B cell (primary cell): ENCODE measurements at regions not wholly inside any gene's neighbourhood (a gene's known extent, or its start where the extent isn't known, plus 50 kb on each side); places are given as distances from the start of the nearest gene placed in this dataset.

Experiments
- ATAC-seq: fragments of 200-7000 bp; cut with Tn5 transposase; one replicate; pipeline ENCODE4 v1.10.0; 2021; ENCODE audit warnings: low read depth, mild to moderate bottlenecking, moderate number of reproducible peaks, moderate library complexity
- CTCF ChIA-PET: fragments of 350-600 bp; sonication (Branson Sonifier 250); formaldehyde crosslinking; loops from one replicate; lab custom pipeline; 2021; ENCODE audit warnings: antibody characterized with exemption, inconsistent platforms; lab: Charles Lee
- POLR2A ChIA-PET: fragments of 350-600 bp; sonication (Branson Sonifier 250); formaldehyde crosslinking; loops from one replicate; lab custom pipeline; 2021; ENCODE audit warnings: antibody characterized with exemption; lab: Charles Lee
- DNase-seq: peaks from one replicate; pipeline ENCODE4 v3.0.0; 2013
- H2AFZ ChIP-seq: 2 replicates; pipeline ENCODE4 v1.6.1; 2012; ENCODE audit warnings: mild to moderate bottlenecking, low read depth, low read length; ENCODE audit not compliant: insufficient read depth, poor library complexity, severe bottlenecking
- H3K27ac ChIP-seq, 2 donors: 1 replicate in 1 of 2; 2 replicates in 1 of 2; pipeline ENCODE4 v1.5.1; 2012 to 2013; ENCODE audit warnings: low read length in 2 of 2, mild to moderate bottlenecking in 2 of 2, moderate library complexity in 1 of 2
- H3K27me3 ChIP-seq, 4 experiments: fragments of 200-600 bp in 1 of 4; sonication (generic) in 1 of 4; replicated peaks in 1 of 4; 1 replicate in 2 of 4; 2 replicates in 2 of 4; pipeline versions ENCODE4 v1.6.1 to v1.7.0; 2013 to 2016; ENCODE audit warnings: low read length in 3 of 4, mild to moderate bottlenecking in 2 of 4, mixed read lengths in 1 of 4, moderate library complexity in 1 of 4; ENCODE audit not compliant: insufficient read depth in 4 of 4, control insufficient read depth in 3 of 4; ENCODE audit errors: control extremely low read depth in 1 of 4
- H3K36me3 ChIP-seq, 2 experiments: replicated peaks in 1 of 2; 1 replicate in 1 of 2; 2 replicates in 1 of 2; pipeline versions ENCODE4 v1.6.1 to v1.7.1; 2013; ENCODE audit warnings: low read length in 1 of 2; ENCODE audit not compliant: insufficient read depth in 2 of 2, control insufficient read depth in 1 of 2; ENCODE audit errors: control extremely low read depth in 1 of 2, extremely low read depth in 1 of 2
- H3K4me1 ChIP-seq, 2 donors: fragments of 200-600 bp in 1 of 2; sonication (generic) in 1 of 2; 1 replicate in 1 of 2; 2 replicates in 1 of 2; pipeline versions ENCODE4 v1.5.1 to v1.6.1; 2013 to 2017; ENCODE audit warnings: low read length in 2 of 2; ENCODE audit not compliant: control insufficient read depth in 2 of 2, insufficient read depth in 2 of 2
- H3K4me2 ChIP-seq: replicated peaks from 2 replicates; pipeline ENCODE3; 2012; ENCODE audit warnings: mild to moderate bottlenecking, low read depth, low read length; ENCODE audit not compliant: poor library complexity, severe bottlenecking
- H3K4me3 ChIP-seq, 5 experiments: fragments of 200-600 bp in 1 of 5; sonication (generic) in 1 of 5; 1 replicate in 3 of 5; 2 replicates in 2 of 5; pipeline versions ENCODE4 v1.5.1 to v1.7.0; 2011 to 2016; ENCODE audit warnings: low read length in 4 of 5, mild to moderate bottlenecking in 4 of 5, low read depth in 2 of 5, control low read depth in 1 of 5, moderate library complexity in 1 of 5; ENCODE audit not compliant: insufficient read depth in 1 of 5; ENCODE audit errors: control extremely low read depth in 1 of 5, extremely low read depth in 1 of 5
- H3K79me2 ChIP-seq: fragments of 200-600 bp; sonication (generic); one replicate; pipeline ENCODE4 v1.6.0; 2016; ENCODE audit warnings: low read length; ENCODE audit not compliant: control insufficient read depth, insufficient read depth
- H3K9ac ChIP-seq: fragments of 200-600 bp; sonication (generic); 2 replicates; pipeline ENCODE4 v1.6.1; 2017; ENCODE audit warnings: mild to moderate bottlenecking, low read length, moderate library complexity
- H3K9me3 ChIP-seq, 3 donors: one replicate each; pipeline versions ENCODE4 v1.6.1 to v1.7.1; 2013; ENCODE audit warnings: low read length in 2 of 3; ENCODE audit not compliant: control insufficient read depth in 2 of 3, insufficient read depth in 1 of 3; ENCODE audit errors: control extremely low read depth in 1 of 3
- H4K20me1 ChIP-seq: 2 replicates; pipeline ENCODE4 v1.6.0; 2012; ENCODE audit warnings: mild to moderate bottlenecking, low read length; ENCODE audit not compliant: insufficient read depth, control insufficient read depth, poor library complexity, severe bottlenecking
- H3K27ac Mint-ChIP-seq: one replicate; pipeline ENCODE4 v1.8.0; 2021; ENCODE audit warnings: mixed read lengths
- H3K27me3 Mint-ChIP-seq: one replicate; pipeline ENCODE4 v1.8.0; 2021; ENCODE audit warnings: mixed read lengths
- H3K4me1 Mint-ChIP-seq: one replicate; pipeline ENCODE4 v1.8.0; 2021; ENCODE audit warnings: mixed read lengths
- H3K4me3 Mint-ChIP-seq: one replicate; pipeline ENCODE4 v1.8.0; 2021; ENCODE audit warnings: mixed read lengths
- H3K9me3 Mint-ChIP-seq: one replicate; pipeline ENCODE4 v1.8.0; 2022; ENCODE audit warnings: mixed read lengths; ENCODE audit not compliant: insufficient read depth
- EZH2 ChIP-seq: IDR thresholded peaks from 2 replicates; pipeline ENCODE4 v1.6.1; 2012; ENCODE audit warnings: borderline replicate concordance, low read depth, mild to moderate bottlenecking, moderate library complexity, low read length; ENCODE audit not compliant: insufficient read depth, poor library complexity, severe bottlenecking
- WGBS: methylation state at CpG from one replicate; pipeline ENCODE4 v1.1.5; 2013; ENCODE audit warnings: missing lambda C conversion rate; ENCODE audit not compliant: insufficient coverage; 5-methylcytosine and 5-hydroxymethylcytosine counted together
- intact Hi-C: fragments of 100-400 bp; cut with micrococcal nuclease; formaldehyde crosslinking; loops from one replicate; pipeline ENCODE4 v1.10.0; 2022
- TF ChIP-seq, protein P1 (sequence below): fragments of 200-600 bp; IDR thresholded peaks from one replicate; pipeline ENCODE4 v1.8.0; 2022; ENCODE audit warnings: antibody characterized with exemption, mild to moderate bottlenecking

DNA sequence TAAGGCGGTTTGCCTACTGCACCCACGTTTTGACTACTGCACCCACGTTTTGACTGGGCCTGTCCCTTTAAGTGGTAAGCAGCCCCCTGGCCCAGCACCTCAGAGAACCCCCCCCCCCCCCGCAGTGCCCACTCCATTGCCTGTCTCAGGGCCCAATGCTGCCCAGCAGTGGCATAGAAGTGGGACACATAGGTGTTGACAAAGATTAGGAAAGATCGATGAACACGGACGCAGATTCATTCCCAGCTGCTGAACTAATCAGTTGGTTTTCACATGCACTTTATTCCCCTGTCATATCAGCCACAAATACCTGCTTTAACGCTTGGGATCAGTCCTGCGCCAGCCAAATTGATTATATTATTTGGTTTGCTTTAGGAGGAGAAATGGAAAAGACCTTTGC lies 268.8 kb upstream of the SKOR2 start:
- Histone ChIP-seq H3K36me3 (no peaks in the 10 kb centered on the region), H3K79me2 (no peaks in the 10 kb centered on the region), H3K27me3 (peaks cover 0 to under 1% (median 0%) of the 10 kb centered on the region in 4 experiments), H3K9ac (no peak overlapping the region), H3K9me3 (no peaks in the 10 kb centered on the region), H3K4me1 (no peaks in the 10 kb centered on the region), H4K20me1 (no peaks in the 10 kb centered on the region), H2AFZ (no peak overlapping the region), H3K27ac (no peak overlapping the region), H3K4me3 (no peak overlapping the region), H3K4me2 (no peak overlapping the region)
- ATAC-seq, result no peak
- Mint-ChIP-seq H3K9me3 (no peaks in the 10 kb centered on the region), H3K4me1 (no peaks in the 10 kb centered on the region), H3K4me3 (no peak overlapping the region), H3K27me3 (peaks cover 16% of the 10 kb centered on the region), H3K27ac (no peak overlapping the region)
- 54% methylated on average over 3 of the region's 9 CpGs for WGBS
- CTCF ChIA-PET, result no interaction called here
- POLR2A ChIA-PET, result no interaction called here
- DNase-seq, result no peak
- TF ChIP-seq, protein P1, sequence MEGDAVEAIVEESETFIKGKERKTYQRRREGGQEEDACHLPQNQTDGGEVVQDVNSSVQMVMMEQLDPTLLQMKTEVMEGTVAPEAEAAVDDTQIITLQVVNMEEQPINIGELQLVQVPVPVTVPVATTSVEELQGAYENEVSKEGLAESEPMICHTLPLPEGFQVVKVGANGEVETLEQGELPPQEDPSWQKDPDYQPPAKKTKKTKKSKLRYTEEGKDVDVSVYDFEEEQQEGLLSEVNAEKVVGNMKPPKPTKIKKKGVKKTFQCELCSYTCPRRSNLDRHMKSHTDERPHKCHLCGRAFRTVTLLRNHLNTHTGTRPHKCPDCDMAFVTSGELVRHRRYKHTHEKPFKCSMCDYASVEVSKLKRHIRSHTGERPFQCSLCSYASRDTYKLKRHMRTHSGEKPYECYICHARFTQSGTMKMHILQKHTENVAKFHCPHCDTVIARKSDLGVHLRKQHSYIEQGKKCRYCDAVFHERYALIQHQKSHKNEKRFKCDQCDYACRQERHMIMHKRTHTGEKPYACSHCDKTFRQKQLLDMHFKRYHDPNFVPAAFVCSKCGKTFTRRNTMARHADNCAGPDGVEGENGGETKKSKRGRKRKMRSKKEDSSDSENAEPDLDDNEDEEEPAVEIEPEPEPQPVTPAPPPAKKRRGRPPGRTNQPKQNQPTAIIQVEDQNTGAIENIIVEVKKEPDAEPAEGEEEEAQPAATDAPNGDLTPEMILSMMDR, result no peak
- TF ChIP-seq EZH2, result no peak
- intact Hi-C loops, result no loop called here

DNA sequence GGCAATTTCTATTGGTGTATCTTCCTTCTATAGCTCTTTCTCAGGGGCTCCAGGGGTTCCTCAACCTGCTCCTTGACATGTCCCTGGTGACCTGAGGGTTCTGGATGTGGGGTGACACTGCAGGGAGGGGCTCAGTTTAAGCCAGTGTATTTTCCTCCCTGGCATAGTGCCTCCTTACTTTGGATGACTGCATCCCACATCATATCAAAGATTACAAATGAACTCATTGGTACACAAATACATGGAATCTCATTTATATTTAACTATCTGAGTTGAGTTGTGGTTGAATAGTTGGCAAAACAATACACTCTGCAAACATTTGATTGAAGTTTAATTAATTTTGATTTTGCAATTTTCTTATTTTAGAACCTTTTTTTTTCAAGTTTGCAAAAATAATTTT lies 268.2 kb upstream of the SKOR2 start:
- Histone ChIP-seq H3K9me3 (no peaks in the 10 kb centered on the region), H3K4me3 (no peak overlapping the region), H3K9ac (no peak overlapping the region), H3K27ac (no peak overlapping the region), H3K27me3 (no peaks in the 10 kb centered on the region), H3K79me2 (no peaks in the 10 kb centered on the region), H4K20me1 (no peaks in the 10 kb centered on the region), H3K4me1 (no peaks in the 10 kb centered on the region), H3K36me3 (no peaks in the 10 kb centered on the region), H3K4me2 (no peak overlapping the region), H2AFZ (no peak overlapping the region)
- Mint-ChIP-seq H3K4me1 (no peaks in the 10 kb centered on the region), H3K27me3 (peaks cover 12% of the 10 kb centered on the region), H3K27ac (no peak overlapping the region), H3K9me3 (no peaks in the 10 kb centered on the region), H3K4me3 (no peak overlapping the region)
- DNase-seq (no peak), ATAC-seq (no peak)
- TF ChIP-seq, protein P1, result no peak
- TF ChIP-seq EZH2, result no peak
- intact Hi-C loops, result no loop called here
- ChIA-PET CTCF (no interaction called here), POLR2A (no interaction called here)
